Endothelial cell of umbilical vein (primary cell): ENCODE measurements at regions not wholly inside any gene's neighbourhood (a gene's known extent, or its start where the extent isn't known, plus 50 kb on each side); places are given as distances from the start of the nearest gene placed in this dataset.
"Not testable (repeated sequence)": the region's sequence is repeated elsewhere in the genome, so short reads cannot be mapped to it uniquely, and the experiment has no call there.

Source experiments
- BruUV-seq: library from RNA; stranded (reverse); fragments of 400-500 nt; replicated peaks from 2 replicates; lab custom pipeline; 2021; lab: Mats Ljungman, UMichigan
- CTCF ChIA-PET: fragments of 300-600, 350-600 bp; sonication (Branson Sonifier 250); formaldehyde crosslinking; loops from one replicate; lab custom pipeline; 2021; ENCODE audit warnings: antibody characterized with exemption, inconsistent platforms; lab: Charles Lee
- POLR2A ChIA-PET: fragments of 300-600, 350-600 bp; sonication (Branson Sonifier 250); formaldehyde crosslinking; loops from one replicate; lab custom pipeline; 2021; ENCODE audit warnings: antibody characterized with exemption, inconsistent platforms; lab: Charles Lee
- DNase-seq: peaks from one replicate; pipeline ENCODE4 v3.0.0-alpha.2; 2011; ENCODE audit warnings: low read depth, low spot score
- FAIRE-seq: peaks from 2 replicates; lab custom pipeline; 2011; peaks lifted over from hg19 to GRCh38; lab: Jason Lieb, UNC
- H2AFZ ChIP-seq: 2 replicates; pipeline ENCODE4 v1.6.0; 2012; ENCODE audit warnings: low read depth, low read length, control low read depth, inconsistent platforms
- H3K27ac ChIP-seq: 2 replicates; pipeline ENCODE4 v1.5.1; 2011; ENCODE audit warnings: low read depth, mild to moderate bottlenecking, control low read depth, low read length, moderate library complexity; ENCODE audit not compliant: insufficient read depth
- H3K27me3 ChIP-seq, 2 experiments: 2 replicates each; pipeline versions ENCODE4 v1.6.0 to v1.6.1; 2011; ENCODE audit warnings: low read length in 2 of 2, mixed read lengths in 1 of 2; ENCODE audit not compliant: control insufficient read depth in 2 of 2, insufficient read depth in 2 of 2
- H3K36me3 ChIP-seq, 2 experiments: 2 replicates in 1 of 2; 3 replicates in 1 of 2; pipeline ENCODE4 v1.5.1; 2011; ENCODE audit warnings: low read length in 2 of 2, mild to moderate bottlenecking in 1 of 2, moderate library complexity in 1 of 2; ENCODE audit not compliant: control insufficient read depth in 2 of 2, insufficient read depth in 2 of 2; ENCODE audit errors: extremely low read depth in 1 of 2
- H3K4me1 ChIP-seq: 3 replicates; pipeline ENCODE4 v1.5.1; 2011; ENCODE audit warnings: mild to moderate bottlenecking, low read length; ENCODE audit not compliant: control insufficient read depth, insufficient read depth; ENCODE audit errors: extremely low read depth
- H3K4me2 ChIP-seq: 2 replicates; pipeline ENCODE4 v1.6.1; 2011; ENCODE audit warnings: low read length, control low read depth, mixed read lengths; ENCODE audit not compliant: insufficient read depth
- H3K4me3 ChIP-seq, 3 experiments: fragments of 200-600 bp in 1 of 3; sonication (generic), shearing (Covaris generic) in 1 of 3; replicated peaks in 1 of 3; 2 replicates each; pipeline ENCODE4 v1.5.1; 2011 to 2016; ENCODE audit warnings: control low read depth in 3 of 3, low read length in 3 of 3, mild to moderate bottlenecking in 2 of 3, inconsistent platforms in 1 of 3, low read depth in 1 of 3, moderate library complexity in 1 of 3; ENCODE audit not compliant: insufficient read depth in 1 of 3
- H3K79me2 ChIP-seq: 2 replicates; pipeline ENCODE4 v1.6.0; 2012; ENCODE audit warnings: low read length, inconsistent platforms; ENCODE audit not compliant: control insufficient read depth, insufficient read depth
- H3K9ac ChIP-seq: replicated peaks from 2 replicates; pipeline ENCODE3; 2011; ENCODE audit warnings: low read length, control low read depth; ENCODE audit not compliant: insufficient read depth; ENCODE audit errors: extremely low read depth
- H3K9me1 ChIP-seq: replicated peaks from 3 replicates; pipeline ENCODE4 v1.6.0; 2011; ENCODE audit warnings: mild to moderate bottlenecking, low read length; ENCODE audit not compliant: control insufficient read depth, insufficient read depth; ENCODE audit errors: extremely low read depth
- H3K9me3 ChIP-seq: replicated peaks from 2 replicates; pipeline ENCODE4 v1.5.1; 2012; ENCODE audit warnings: low read length, inconsistent platforms; ENCODE audit not compliant: control insufficient read depth, insufficient read depth
- H4K20me1 ChIP-seq: replicated peaks from 2 replicates; pipeline ENCODE3; 2011; ENCODE audit warnings: mild to moderate bottlenecking, low read length; ENCODE audit not compliant: control insufficient read depth, insufficient read depth; ENCODE audit errors: extremely low read depth
- dilution Hi-C: fragments of 300-500 bp; cut with MboI; formaldehyde crosslinking; loops from one replicate; pipeline ENCODE4 v1.15.0; 2019; ENCODE audit warnings: low sequenced_read_pairs; ENCODE audit not compliant: extremely low pct_ligation_motif_present
- intact Hi-C: fragments of 100-400 bp; cut with micrococcal nuclease; formaldehyde crosslinking; loops from one replicate; pipeline ENCODE4 v1.10.0; 2022

DNA sequence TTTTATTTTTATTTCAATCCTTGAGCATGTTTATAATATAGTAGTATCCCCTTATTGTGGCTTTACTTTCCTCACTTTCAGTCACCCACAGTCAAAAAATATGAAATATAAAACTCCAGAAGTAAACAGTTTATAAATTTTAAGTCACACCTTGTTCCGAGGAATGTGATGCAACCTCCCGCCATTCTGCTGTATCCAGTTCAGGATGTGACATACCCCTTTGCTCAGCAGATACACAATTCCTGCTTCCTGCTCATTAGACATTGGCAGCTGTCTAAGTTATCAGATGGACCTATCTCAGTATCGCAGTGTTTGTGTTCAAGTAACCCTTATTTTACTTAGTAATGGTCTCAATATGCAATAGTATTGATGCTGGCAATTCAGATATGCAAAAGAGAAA is 144.5 kb downstream of the POTEG start:
- H3K27ac ChIP-seq, H4K20me1 ChIP-seq, H3K4me3 ChIP-seq, H3K4me2 ChIP-seq, H3K9me1 ChIP-seq, H3K36me3 ChIP-seq, H3K4me1 ChIP-seq, H3K79me2 ChIP-seq, POLR2A ChIA-PET, intact Hi-C loops, dilution Hi-C loops, H3K27me3 ChIP-seq, H2AFZ ChIP-seq, BruUV-seq, DNase-seq, H3K9me3 ChIP-seq, H3K9ac ChIP-seq, CTCF ChIA-PET, FAIRE-seq: not testable (repeated sequence)

DNA sequence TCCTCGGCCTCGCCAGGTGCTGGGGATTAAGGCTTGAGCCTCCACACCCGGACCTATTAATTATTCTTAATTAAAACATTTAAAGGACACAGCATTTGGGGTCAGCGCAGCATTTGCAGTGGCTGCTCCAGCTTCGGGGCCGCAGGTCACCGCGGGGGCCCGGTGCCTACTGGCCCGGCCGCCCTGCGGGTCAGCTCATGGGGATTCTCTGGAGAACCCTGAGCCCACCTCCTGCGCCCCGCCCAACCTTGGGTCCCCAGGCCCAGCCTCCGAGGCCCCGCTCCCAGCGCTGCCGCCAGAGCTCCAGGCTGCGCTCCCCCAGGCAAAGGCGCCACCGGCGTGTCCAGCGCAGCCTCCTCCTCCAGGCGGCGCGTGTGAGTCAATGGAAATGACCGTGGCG is 133.9 kb downstream of the POTEG start:
- H3K4me1 ChIP-seq, intact Hi-C loops, H3K36me3 ChIP-seq, BruUV-seq, H3K9me1 ChIP-seq, H3K9ac ChIP-seq, H3K9me3 ChIP-seq, CTCF ChIA-PET, dilution Hi-C loops, H2AFZ ChIP-seq, FAIRE-seq, H3K27me3 ChIP-seq, H3K4me2 ChIP-seq, H3K79me2 ChIP-seq, H3K27ac ChIP-seq, H4K20me1 ChIP-seq, POLR2A ChIA-PET, H3K4me3 ChIP-seq, DNase-seq: not testable (repeated sequence)

GRCh38 chr14:19300838-19301237 is 133.3 kb downstream of the POTEG start:
- H3K9ac ChIP-seq, H3K4me3 ChIP-seq, DNase-seq, H3K36me3 ChIP-seq, H2AFZ ChIP-seq, H3K4me1 ChIP-seq, FAIRE-seq, H3K9me3 ChIP-seq, H3K27me3 ChIP-seq, H3K9me1 ChIP-seq, intact Hi-C loops, BruUV-seq, POLR2A ChIA-PET, H3K4me2 ChIP-seq, H4K20me1 ChIP-seq, H3K79me2 ChIP-seq, dilution Hi-C loops, CTCF ChIA-PET, H3K27ac ChIP-seq: not testable (repeated sequence)

DNA sequence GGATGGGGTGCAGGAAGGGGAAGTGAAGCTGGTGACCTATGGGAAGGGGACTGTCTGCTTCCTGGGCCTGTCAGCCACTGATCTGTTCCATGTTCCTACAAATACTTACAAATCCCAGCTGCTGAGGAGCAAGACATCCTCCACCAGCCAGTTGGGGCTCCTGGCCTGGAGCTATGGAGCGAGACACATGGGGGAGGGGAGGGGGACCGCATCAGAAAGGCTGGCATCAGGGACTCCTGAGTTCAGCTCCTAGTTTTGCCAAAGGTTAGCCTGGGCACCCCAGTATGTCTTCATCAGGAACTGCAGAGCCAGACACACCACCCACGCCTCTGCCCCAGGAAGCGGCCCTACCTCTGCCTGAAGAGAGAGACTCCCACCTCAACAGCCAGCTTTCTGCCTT is 130.3 kb downstream of the POTEG start:
- H3K4me3 ChIP-seq, H3K9me3 ChIP-seq, H3K4me1 ChIP-seq, H2AFZ ChIP-seq, H3K27ac ChIP-seq, H3K4me2 ChIP-seq, BruUV-seq, POLR2A ChIA-PET, DNase-seq, dilution Hi-C loops, H3K36me3 ChIP-seq, CTCF ChIA-PET, H3K9ac ChIP-seq, H3K79me2 ChIP-seq, H4K20me1 ChIP-seq, H3K27me3 ChIP-seq, H3K9me1 ChIP-seq, FAIRE-seq, intact Hi-C loops: not testable (repeated sequence)
